ENCODE measurements at regions not wholly inside any gene's neighbourhood (a gene's known extent, or its start where the extent isn't known, plus 50 kb on each side); places are given as distances from the start of the nearest gene placed in this dataset.

DNA sequence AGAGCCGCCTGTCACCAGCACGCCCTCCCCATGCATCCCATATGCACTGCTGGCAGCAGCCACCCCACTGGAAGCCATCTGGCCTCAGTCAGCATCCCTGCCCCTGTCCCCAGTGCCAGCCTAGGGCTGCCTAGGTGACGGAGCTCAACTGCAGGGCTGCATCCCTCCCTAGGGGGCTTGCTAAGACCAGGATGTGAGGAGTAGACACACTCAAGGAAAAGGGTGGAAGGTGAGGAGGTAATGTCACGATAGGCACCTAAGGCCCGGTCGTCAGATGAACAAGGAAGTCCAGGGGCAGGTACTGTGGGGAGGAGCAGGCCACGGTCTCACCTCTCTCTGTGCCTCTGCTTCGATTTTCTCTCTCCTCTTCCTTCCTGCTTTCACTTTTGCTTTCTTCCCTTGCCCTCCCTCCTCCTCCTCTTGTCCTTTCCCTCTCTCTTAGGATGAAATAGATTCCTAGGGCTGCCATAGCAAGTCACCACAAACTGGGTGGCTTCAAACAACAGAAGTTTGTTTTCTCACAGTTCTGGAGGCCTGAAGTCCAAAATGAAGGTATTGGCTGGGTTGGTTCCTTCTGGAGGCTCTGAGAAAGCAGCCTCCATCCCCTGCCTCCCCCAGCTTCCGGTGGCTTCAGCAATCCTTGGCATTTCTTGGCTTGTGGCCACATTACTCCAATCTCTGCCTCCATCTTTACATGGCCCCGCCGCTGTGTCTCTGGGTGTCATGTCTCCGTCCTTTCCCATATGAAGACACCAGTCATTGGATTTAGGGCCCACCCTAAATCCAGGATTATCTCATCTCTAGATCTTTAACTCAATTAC, 298.3 kb downstream of the SHQ1 start:
- TF ChIP-seq POLR2A (IDR thresholded peaks at IDR 0.05; ENCODE audit: low read depth, low read length), result no peak; the same call in 1 of the 2 replicates
- 0 out of 2 replicates have a peak, but pooled peaks have one; percentile 35 for TF ChIP-seq POLR2AphosphoS5 (IDR thresholded peaks at IDR 0.05; ENCODE audit: low read depth, low read length)
- no peak; the same call in 1 of the 2 replicates for TF ChIP-seq TAF1 (IDR thresholded peaks at IDR 0.05; ENCODE audit: low read depth, low read length)
- TF ChIP-seq SPI1 (IDR thresholded peaks at IDR 0.05; ENCODE audit: low read depth, low read length), result no peak

Measured in GM12891 (cell line).